ENCODE measurements at regions not wholly inside any gene's neighbourhood (a gene's known extent, or its start where the extent isn't known, plus 50 kb on each side); places are given as distances from the start of the nearest gene placed in this dataset.

DNA sequence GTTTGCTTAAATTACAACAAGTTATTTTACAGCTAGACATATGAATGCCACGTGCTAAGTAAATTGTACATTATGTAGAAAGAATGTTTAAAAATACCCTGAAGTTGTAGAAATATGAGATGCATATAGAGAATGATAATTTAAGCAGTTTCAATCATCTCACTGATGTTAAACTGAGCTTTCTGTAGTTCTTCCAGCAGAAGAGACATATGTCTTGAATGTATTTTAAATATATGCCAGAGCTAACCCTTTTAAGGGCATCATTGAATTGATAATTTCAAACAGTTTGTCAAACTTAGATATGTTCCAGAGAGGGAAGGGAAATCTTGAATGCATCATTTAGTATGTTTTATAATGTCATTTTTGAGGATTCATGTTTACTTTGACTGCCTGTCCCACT, 255.2 kb downstream of the MDFIC start:
- TF ChIP-seq, protein P1, sequence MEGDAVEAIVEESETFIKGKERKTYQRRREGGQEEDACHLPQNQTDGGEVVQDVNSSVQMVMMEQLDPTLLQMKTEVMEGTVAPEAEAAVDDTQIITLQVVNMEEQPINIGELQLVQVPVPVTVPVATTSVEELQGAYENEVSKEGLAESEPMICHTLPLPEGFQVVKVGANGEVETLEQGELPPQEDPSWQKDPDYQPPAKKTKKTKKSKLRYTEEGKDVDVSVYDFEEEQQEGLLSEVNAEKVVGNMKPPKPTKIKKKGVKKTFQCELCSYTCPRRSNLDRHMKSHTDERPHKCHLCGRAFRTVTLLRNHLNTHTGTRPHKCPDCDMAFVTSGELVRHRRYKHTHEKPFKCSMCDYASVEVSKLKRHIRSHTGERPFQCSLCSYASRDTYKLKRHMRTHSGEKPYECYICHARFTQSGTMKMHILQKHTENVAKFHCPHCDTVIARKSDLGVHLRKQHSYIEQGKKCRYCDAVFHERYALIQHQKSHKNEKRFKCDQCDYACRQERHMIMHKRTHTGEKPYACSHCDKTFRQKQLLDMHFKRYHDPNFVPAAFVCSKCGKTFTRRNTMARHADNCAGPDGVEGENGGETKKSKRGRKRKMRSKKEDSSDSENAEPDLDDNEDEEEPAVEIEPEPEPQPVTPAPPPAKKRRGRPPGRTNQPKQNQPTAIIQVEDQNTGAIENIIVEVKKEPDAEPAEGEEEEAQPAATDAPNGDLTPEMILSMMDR (IDR thresholded peaks at IDR 0.05; ENCODE audit: low read length): no peak
- no peak for TF ChIP-seq EZH2 (IDR thresholded peaks at IDR 0.05; ENCODE audit: borderline replicate concordance, low read length)

Measured in OCI-LY1 (cell line).